ENCODE measurements at regions not wholly inside any gene's neighbourhood (a gene's known extent, or its start where the extent isn't known, plus 50 kb on each side); places are given as distances from the start of the nearest gene placed in this dataset.

- Histone ChIP-seq H3K9ac (no peak overlapping the region), H3K27me3 (ENCODE audit: insufficient read depth, low read depth) (no peaks in the 10 kb centered on the region), H3K4me3 (IDR thresholded peaks at IDR 0.05; ENCODE audit: insufficient read depth, low read depth, low read length) (no peak overlapping the region), H3K27ac (no peak overlapping the region), H3K79me2 (ENCODE audit: insufficient read depth, low read depth) (no peaks in the 10 kb centered on the region), H3K4me1 (ENCODE audit: low read depth, poor library complexity, severe bottlenecking) (no peaks in the 10 kb centered on the region), H3K4me2 (no peak overlapping the region), H2AFZ (ENCODE audit: low read depth) (no peak overlapping the region), H3K36me3 (ENCODE audit: insufficient read depth) (no peaks in the 10 kb centered on the region), H4K20me1 (ENCODE audit: insufficient read depth) (no peaks in the 10 kb centered on the region)
- TF ChIP-seq CTCF (conservative IDR thresholded peaks at IDR 0.05; ENCODE audit: low read depth, low read length), result no peak
Observed at GRCh38 chr1:98188774-98189173, 267.9 kb upstream of the DPYD start.

- no peak overlapping the region for H3K4me3 ChIP-seq (IDR thresholded peaks at IDR 0.05; ENCODE audit: insufficient read depth, low read depth, low read length)
- no peaks in the 10 kb centered on the region for H3K36me3 ChIP-seq (ENCODE audit: insufficient read depth)
- H2AFZ ChIP-seq (ENCODE audit: low read depth), result no peak overlapping the region
- H3K9ac ChIP-seq, result no peak overlapping the region
- no peaks in the 10 kb centered on the region for H3K27me3 ChIP-seq (ENCODE audit: insufficient read depth, low read depth)
- no peak overlapping the region for H3K4me2 ChIP-seq
- no peak for TF ChIP-seq CTCF (conservative IDR thresholded peaks at IDR 0.05; ENCODE audit: low read depth, low read length)
- H3K4me1 ChIP-seq (ENCODE audit: low read depth, poor library complexity, severe bottlenecking), result no peaks in the 10 kb centered on the region
- H3K27ac ChIP-seq, result no peak overlapping the region
- H3K79me2 ChIP-seq (ENCODE audit: insufficient read depth, low read depth), result no peaks in the 10 kb centered on the region
- no peaks in the 10 kb centered on the region for H4K20me1 ChIP-seq (ENCODE audit: insufficient read depth)
Observed at GRCh38 chr1:98184856-98185255, 264.0 kb upstream of the DPYD start.

GRCh38 chr1:98181036-98181764, 260.4 kb upstream of the DPYD start:
- no peaks in the 10 kb centered on the region for H3K79me2 ChIP-seq (ENCODE audit: insufficient read depth, low read depth)
- H3K36me3 ChIP-seq (ENCODE audit: insufficient read depth), result no peaks in the 10 kb centered on the region
- H3K4me1 ChIP-seq (ENCODE audit: low read depth, poor library complexity, severe bottlenecking), result no peaks in the 10 kb centered on the region
- H3K9ac ChIP-seq, result no peak overlapping the region
- H3K27me3 ChIP-seq (ENCODE audit: insufficient read depth, low read depth), result no peaks in the 10 kb centered on the region
- no peak overlapping the region for H3K4me3 ChIP-seq (IDR thresholded peaks at IDR 0.05; ENCODE audit: insufficient read depth, low read depth, low read length)
- no peak overlapping the region for H2AFZ ChIP-seq (ENCODE audit: low read depth)
- TF ChIP-seq CTCF (conservative IDR thresholded peaks at IDR 0.05; ENCODE audit: low read depth, low read length), result no peak
- H3K27ac ChIP-seq, result no peak overlapping the region
- H3K4me2 ChIP-seq, result no peak overlapping the region
- H4K20me1 ChIP-seq (ENCODE audit: insufficient read depth), result no peaks in the 10 kb centered on the region

GRCh38 chr1:98179151-98179773, 258.4 kb upstream of the DPYD start:
- no peak overlapping the region for H3K4me2 ChIP-seq
- no peak overlapping the region for H2AFZ ChIP-seq (ENCODE audit: low read depth)
- H3K4me1 ChIP-seq (ENCODE audit: low read depth, poor library complexity, severe bottlenecking), result no peaks in the 10 kb centered on the region
- H3K27ac ChIP-seq, result no peak overlapping the region
- H3K9ac ChIP-seq, result no peak overlapping the region
- no peaks in the 10 kb centered on the region for H3K27me3 ChIP-seq (ENCODE audit: insufficient read depth, low read depth)
- no peaks in the 10 kb centered on the region for H3K36me3 ChIP-seq (ENCODE audit: insufficient read depth)
- no peaks in the 10 kb centered on the region for H4K20me1 ChIP-seq (ENCODE audit: insufficient read depth)
- no peak for TF ChIP-seq CTCF (conservative IDR thresholded peaks at IDR 0.05; ENCODE audit: low read depth, low read length)
- no peak overlapping the region for H3K4me3 ChIP-seq (IDR thresholded peaks at IDR 0.05; ENCODE audit: insufficient read depth, low read depth, low read length)
- no peaks in the 10 kb centered on the region for H3K79me2 ChIP-seq (ENCODE audit: insufficient read depth, low read depth)

All from KMS-11 (cell line).